ENCODE measurements at regions not wholly inside any gene's neighbourhood (a gene's known extent, or its start where the extent isn't known, plus 50 kb on each side); places are given as distances from the start of the nearest gene placed in this dataset.

GRCh38 chr18:34521040-34521439 is 189.1 kb upstream of the DTNA start:
- Histone ChIP-seq H3K79me2 (no peaks in the 10 kb centered on the region), H3K4me3 (ENCODE audit: low read depth, low read length) (no peak overlapping the region), H2AFZ (no peak overlapping the region), H3K36me3 (ENCODE audit: control insufficient read depth, insufficient read depth, low read length) (no peaks in the 10 kb centered on the region), H3K27me3 (ENCODE audit: control insufficient read depth, insufficient read depth, low read length) (no peaks in the 10 kb centered on the region), H3K4me1 (no peaks in the 10 kb centered on the region), H3K27ac (no peak overlapping the region), H3K9ac (no peak overlapping the region), H3K4me2 (ENCODE audit: low read length) (no peak overlapping the region), H3K9me3 (ENCODE audit: control insufficient read depth, low read length) (no peaks in the 10 kb centered on the region)
- TF ChIP-seq CTCF (IDR thresholded peaks at IDR 0.05), result no peak

- Histone ChIP-seq H2AFZ (no peak overlapping the region), H3K4me2 (ENCODE audit: low read length) (no peak overlapping the region), H3K27me3 (ENCODE audit: control insufficient read depth, insufficient read depth, low read length) (no peaks in the 10 kb centered on the region), H3K36me3 (ENCODE audit: control insufficient read depth, insufficient read depth, low read length) (no peaks in the 10 kb centered on the region), H3K4me1 (no peaks in the 10 kb centered on the region), H3K9me3 (ENCODE audit: control insufficient read depth, low read length) (no peaks in the 10 kb centered on the region), H3K79me2 (no peaks in the 10 kb centered on the region), H3K4me3 (ENCODE audit: low read depth, low read length) (no peak overlapping the region), H3K9ac (no peak overlapping the region), H3K27ac (no peak overlapping the region)
- TF ChIP-seq CTCF (IDR thresholded peaks at IDR 0.05), result no peak
These were observed 187.5 kb upstream of the DTNA start for GRCh38 chr18:34522603-34523002.

GRCh38 chr18:34525244-34525643 is 184.9 kb upstream of the DTNA start:
- no peaks in the 10 kb centered on the region for H3K4me1 ChIP-seq

GRCh38 chr18:34528177-34528576 is 181.9 kb upstream of the DTNA start:
- no peaks in the 10 kb centered on the region for H3K36me3 ChIP-seq (ENCODE audit: control insufficient read depth, insufficient read depth, low read length)
- H2AFZ ChIP-seq, result no peak overlapping the region
- H3K79me2 ChIP-seq, result no peaks in the 10 kb centered on the region
- no peaks in the 10 kb centered on the region for H3K27me3 ChIP-seq (ENCODE audit: control insufficient read depth, insufficient read depth, low read length)
- no peak overlapping the region for H3K27ac ChIP-seq
- H3K4me3 ChIP-seq (ENCODE audit: low read depth, low read length), result no peak overlapping the region
- TF ChIP-seq CTCF (IDR thresholded peaks at IDR 0.05), result no peak
- no peaks in the 10 kb centered on the region for H3K4me1 ChIP-seq
- H3K9me3 ChIP-seq (ENCODE audit: control insufficient read depth, low read length), result no peaks in the 10 kb centered on the region
- no peak overlapping the region for H3K9ac ChIP-seq
- no peak overlapping the region for H3K4me2 ChIP-seq (ENCODE audit: low read length)

More at GRCh38 chr18:34525244-34525643, 184.9 kb upstream of the DTNA start:
- H3K4me3 ChIP-seq (ENCODE audit: low read depth, low read length), result no peak overlapping the region
- no peak overlapping the region for H3K27ac ChIP-seq
- no peak overlapping the region for H2AFZ ChIP-seq
- H3K27me3 ChIP-seq (ENCODE audit: control insufficient read depth, insufficient read depth, low read length), result no peaks in the 10 kb centered on the region
- TF ChIP-seq CTCF (IDR thresholded peaks at IDR 0.05), result no peak
- H3K79me2 ChIP-seq, result no peaks in the 10 kb centered on the region
- no peaks in the 10 kb centered on the region for H3K9me3 ChIP-seq (ENCODE audit: control insufficient read depth, low read length)
- H3K9ac ChIP-seq, result no peak overlapping the region
- no peak overlapping the region for H3K4me2 ChIP-seq (ENCODE audit: low read length)
- no peaks in the 10 kb centered on the region for H3K36me3 ChIP-seq (ENCODE audit: control insufficient read depth, insufficient read depth, low read length)

All from parathyroid adenoma (tissue), 2 donors.